Vagina (tissue), 2 donors: ENCODE measurements at regions not wholly inside any gene's neighbourhood (a gene's known extent, or its start where the extent isn't known, plus 50 kb on each side); places are given as distances from the start of the nearest gene placed in this dataset.

Source experiments
- DNase-seq, 2 donors: peaks; one replicate each; pipeline ENCODE4 v3.0.0-alpha.2; 2017; ENCODE audit errors: extremely low spot score in 2 of 2
- H3K27ac ChIP-seq: fragments of 200-600 bp; sonication (generic); one replicate; pipeline ENCODE4 v1.5.1; 2019
- H3K27me3 ChIP-seq: fragments of 200-600 bp; sonication (generic); one replicate; pipeline ENCODE4 v1.5.1; 2019
- H3K36me3 ChIP-seq, 2 donors: fragments of 200-600 bp; sonication (generic); one replicate each; pipeline ENCODE4 v1.5.1; 2017 to 2019
- H3K4me1 ChIP-seq: fragments of 200-600 bp; sonication (generic); one replicate; pipeline ENCODE4 v1.5.1; 2019
- H3K4me3 ChIP-seq, 2 donors: fragments of 200-600 bp; sonication (generic); 1 replicate in 1 of 2; 2 replicates in 1 of 2; pipeline ENCODE4 v1.5.1; 2016 to 2019
- H3K9me3 ChIP-seq: fragments of 200-600 bp; sonication (generic); one replicate; pipeline ENCODE4 v1.5.1; 2019
- POLR2A ChIP-seq, 2 donors: fragments of 450-650 bp; IDR thresholded peaks; one replicate each; pipeline ENCODE4 v1.6.1; 2017; ENCODE audit warnings: antibody characterized with exemption in 2 of 2, mild to moderate bottlenecking in 2 of 2, moderate library complexity in 2 of 2
- POLR2AphosphoS5 ChIP-seq, 2 donors: sonication (generic); formaldehyde crosslinking; IDR thresholded peaks; one replicate each; pipeline ENCODE4 v1.9.0; 2017; ENCODE audit warnings: antibody characterized with exemption in 2 of 2, mild to moderate bottlenecking in 2 of 2, low read depth in 1 of 2; ENCODE audit not compliant: insufficient read depth in 1 of 2
- intact Hi-C: fragments of 100-400 bp; cut with DNase I; formaldehyde crosslinking; loops from one replicate; pipeline ENCODE4 v1.15.1; 2023
- TF ChIP-seq, protein P1 (sequence below), 3 experiments: fragments of 450-650 bp in 2 of 3; fragments of 200-600 bp in 1 of 3; sonication (generic) in 1 of 3; IDR thresholded peaks; one replicate each; pipeline ENCODE4 v1.5.1; 2017 to 2019; ENCODE audit warnings: antibody characterized with exemption in 3 of 3, mild to moderate bottlenecking in 2 of 3, moderate library complexity in 2 of 3

DNA sequence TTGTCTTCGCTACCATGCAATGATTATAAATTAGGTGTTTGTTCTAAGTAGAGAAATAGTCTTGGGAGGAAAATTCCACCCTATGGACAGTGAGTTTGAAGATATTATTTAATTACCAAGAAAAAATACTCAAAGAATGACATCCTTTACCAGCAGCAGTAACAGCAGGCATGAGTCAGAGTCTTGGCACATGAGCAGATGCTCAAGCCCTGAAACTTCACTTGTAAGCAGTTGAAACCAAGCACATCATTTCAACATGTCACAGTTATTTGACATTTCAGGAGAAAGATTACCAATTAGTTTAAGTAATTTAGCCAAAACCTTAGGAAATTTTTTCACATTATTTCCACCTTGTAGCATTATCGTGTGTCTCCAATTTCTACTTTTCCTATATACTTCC is 99.2 kb downstream of the C12orf50 start:
- DNase-seq: no peak

DNA sequence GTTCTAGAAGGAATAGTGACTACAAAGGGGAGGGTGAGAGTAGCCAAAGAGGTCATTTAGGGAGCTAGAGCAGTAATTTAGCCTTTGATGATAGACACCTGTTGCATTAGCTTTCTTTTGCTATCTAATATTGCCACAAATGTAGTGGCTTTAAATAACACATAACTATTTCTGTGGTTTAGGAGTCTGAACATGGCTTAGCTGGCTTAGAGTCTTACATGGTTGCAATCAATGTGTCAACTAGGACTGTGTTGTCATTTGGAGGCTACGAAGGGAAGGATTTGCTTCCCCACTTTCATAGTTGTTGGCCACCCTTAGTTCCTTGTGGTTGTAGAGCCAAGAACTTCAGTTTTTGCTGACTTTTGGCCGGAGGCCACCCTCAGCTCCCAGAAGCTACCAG is 99.9 kb downstream of the C12orf50 start:
- no peaks in the 10 kb centered on the region for H3K36me3 ChIP-seq
- TF ChIP-seq POLR2AphosphoS5 (IDR thresholded peaks at IDR 0.05; ENCODE audit: insufficient read depth in 1 of 2, low read depth in 1 of 2): no peak
- TF ChIP-seq POLR2A (IDR thresholded peaks at IDR 0.05): no peak
- TF ChIP-seq, protein P1, sequence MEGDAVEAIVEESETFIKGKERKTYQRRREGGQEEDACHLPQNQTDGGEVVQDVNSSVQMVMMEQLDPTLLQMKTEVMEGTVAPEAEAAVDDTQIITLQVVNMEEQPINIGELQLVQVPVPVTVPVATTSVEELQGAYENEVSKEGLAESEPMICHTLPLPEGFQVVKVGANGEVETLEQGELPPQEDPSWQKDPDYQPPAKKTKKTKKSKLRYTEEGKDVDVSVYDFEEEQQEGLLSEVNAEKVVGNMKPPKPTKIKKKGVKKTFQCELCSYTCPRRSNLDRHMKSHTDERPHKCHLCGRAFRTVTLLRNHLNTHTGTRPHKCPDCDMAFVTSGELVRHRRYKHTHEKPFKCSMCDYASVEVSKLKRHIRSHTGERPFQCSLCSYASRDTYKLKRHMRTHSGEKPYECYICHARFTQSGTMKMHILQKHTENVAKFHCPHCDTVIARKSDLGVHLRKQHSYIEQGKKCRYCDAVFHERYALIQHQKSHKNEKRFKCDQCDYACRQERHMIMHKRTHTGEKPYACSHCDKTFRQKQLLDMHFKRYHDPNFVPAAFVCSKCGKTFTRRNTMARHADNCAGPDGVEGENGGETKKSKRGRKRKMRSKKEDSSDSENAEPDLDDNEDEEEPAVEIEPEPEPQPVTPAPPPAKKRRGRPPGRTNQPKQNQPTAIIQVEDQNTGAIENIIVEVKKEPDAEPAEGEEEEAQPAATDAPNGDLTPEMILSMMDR (IDR thresholded peaks at IDR 0.05): no peak
- no peaks in the 10 kb centered on the region for H3K27me3 ChIP-seq
- H3K9me3 ChIP-seq: no peaks in the 10 kb centered on the region
- intact Hi-C loops: no loop called here
- H3K4me3 ChIP-seq: no peak overlapping the region
- no peak overlapping the region for H3K27ac ChIP-seq
- no peaks in the 10 kb centered on the region for H3K4me1 ChIP-seq
- DNase-seq: no peak

More for the DNA sequence above, 99.2 kb downstream of the C12orf50 start:
- H3K27ac ChIP-seq: no peak overlapping the region
- H3K4me1 ChIP-seq: no peaks in the 10 kb centered on the region
- H3K4me3 ChIP-seq: no peak overlapping the region
- intact Hi-C loops: no loop called here
- H3K27me3 ChIP-seq: no peaks in the 10 kb centered on the region
- TF ChIP-seq, protein P1 (IDR thresholded peaks at IDR 0.05): no peak
- TF ChIP-seq POLR2AphosphoS5 (IDR thresholded peaks at IDR 0.05; ENCODE audit: insufficient read depth in 1 of 2, low read depth in 1 of 2) (no peak), POLR2A (IDR thresholded peaks at IDR 0.05) (no peak)
- H3K36me3 ChIP-seq: no peaks in the 10 kb centered on the region
- H3K9me3 ChIP-seq: no peaks in the 10 kb centered on the region

DNA sequence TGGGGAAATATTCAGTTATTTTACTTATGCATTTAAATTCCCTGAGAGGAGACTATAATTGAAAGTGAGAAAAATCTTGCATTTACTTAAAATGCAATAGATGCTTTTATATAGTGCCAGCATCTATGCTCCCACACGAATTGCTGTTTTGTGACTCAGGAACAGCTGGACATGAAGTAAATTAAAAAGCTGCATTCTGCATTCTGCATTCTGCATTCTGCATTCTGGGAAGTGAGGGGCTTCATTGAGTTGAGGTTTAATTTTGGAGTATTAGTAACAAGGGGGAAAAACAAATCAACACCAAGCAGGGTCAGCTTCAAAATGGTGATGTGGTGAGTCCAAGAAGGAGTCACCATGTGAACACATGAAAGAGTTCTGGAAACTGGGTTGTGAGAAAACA is 101.2 kb downstream of the C12orf50 start:
- intact Hi-C loops: no loop called here
- TF ChIP-seq, protein P1 (IDR thresholded peaks at IDR 0.05): no peak
- no peak for TF ChIP-seq POLR2AphosphoS5 (IDR thresholded peaks at IDR 0.05; ENCODE audit: insufficient read depth in 1 of 2, low read depth in 1 of 2)
- TF ChIP-seq POLR2A (IDR thresholded peaks at IDR 0.05): no peak
- H3K27me3 ChIP-seq: no peaks in the 10 kb centered on the region
- no peak for DNase-seq
- no peak overlapping the region for H3K4me3 ChIP-seq
- no peaks in the 10 kb centered on the region for H3K9me3 ChIP-seq
- no peaks in the 10 kb centered on the region for H3K4me1 ChIP-seq
- no peaks in the 10 kb centered on the region for H3K36me3 ChIP-seq
- H3K27ac ChIP-seq: no peak overlapping the region

DNA sequence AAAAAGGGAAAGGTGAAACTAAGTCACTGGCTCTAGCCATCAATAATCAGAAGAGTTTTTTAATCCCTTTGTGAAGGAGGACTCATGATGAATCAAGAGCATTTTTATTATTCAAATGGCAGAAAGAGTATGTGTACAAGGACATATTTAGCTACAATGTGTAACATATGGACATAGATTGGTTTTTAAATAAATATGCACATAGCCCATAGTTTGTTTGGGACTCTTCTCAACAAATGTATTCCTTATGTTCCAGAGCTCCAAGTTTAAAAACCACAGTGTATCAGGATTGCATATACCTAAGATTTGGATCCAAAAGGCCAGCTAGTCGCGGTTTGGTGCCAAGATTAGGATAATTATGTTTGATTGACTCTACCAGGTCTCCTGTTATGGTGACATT is 104.2 kb downstream of the C12orf50 start:
- TF ChIP-seq, protein P1 (IDR thresholded peaks at IDR 0.05): no peak
- no peak for TF ChIP-seq POLR2AphosphoS5 (IDR thresholded peaks at IDR 0.05; ENCODE audit: insufficient read depth in 1 of 2, low read depth in 1 of 2)
- TF ChIP-seq POLR2A (IDR thresholded peaks at IDR 0.05): no peak
- no peak for DNase-seq
- Histone ChIP-seq H3K36me3 (no peaks in the 10 kb centered on the region), H3K27ac (no peak overlapping the region), H3K27me3 (no peaks in the 10 kb centered on the region), H3K9me3 (no peaks in the 10 kb centered on the region), H3K4me1 (no peaks in the 10 kb centered on the region), H3K4me3 (no peak overlapping the region)
- intact Hi-C loops: no loop called here

DNA sequence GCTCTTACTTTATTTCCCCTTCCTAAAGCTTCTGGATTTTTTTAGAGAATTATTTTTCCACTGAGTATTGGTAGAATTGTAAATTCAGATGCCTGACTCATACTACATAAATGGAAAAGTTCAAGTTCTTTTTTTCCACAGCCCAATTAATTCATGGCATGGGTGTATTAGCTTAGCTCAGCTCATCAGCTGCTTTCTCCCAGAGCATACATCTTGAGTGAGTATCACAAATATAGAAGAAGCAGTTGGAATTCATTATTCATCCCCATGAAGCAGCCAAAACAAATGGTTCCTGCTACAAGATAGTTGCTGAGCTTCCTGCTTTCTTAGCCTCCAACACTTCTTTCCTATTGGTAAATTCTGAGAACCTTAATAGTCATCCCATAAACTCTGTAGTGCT is 105.1 kb downstream of the C12orf50 start:
- Histone ChIP-seq H3K4me1 (no peaks in the 10 kb centered on the region), H3K27ac (no peak overlapping the region), H3K9me3 (no peaks in the 10 kb centered on the region), H3K36me3 (no peaks in the 10 kb centered on the region), H3K4me3 (no peak overlapping the region), H3K27me3 (no peaks in the 10 kb centered on the region)
- intact Hi-C loops: no loop called here
- TF ChIP-seq POLR2AphosphoS5 (IDR thresholded peaks at IDR 0.05; ENCODE audit: insufficient read depth in 1 of 2, low read depth in 1 of 2): no peak
- TF ChIP-seq, protein P1 (IDR thresholded peaks at IDR 0.05): no peak
- no peak for DNase-seq
